ENCODE measurements at regions not wholly inside any gene's neighbourhood (a gene's known extent, or its start where the extent isn't known, plus 50 kb on each side); places are given as distances from the start of the nearest gene placed in this dataset.

DNA sequence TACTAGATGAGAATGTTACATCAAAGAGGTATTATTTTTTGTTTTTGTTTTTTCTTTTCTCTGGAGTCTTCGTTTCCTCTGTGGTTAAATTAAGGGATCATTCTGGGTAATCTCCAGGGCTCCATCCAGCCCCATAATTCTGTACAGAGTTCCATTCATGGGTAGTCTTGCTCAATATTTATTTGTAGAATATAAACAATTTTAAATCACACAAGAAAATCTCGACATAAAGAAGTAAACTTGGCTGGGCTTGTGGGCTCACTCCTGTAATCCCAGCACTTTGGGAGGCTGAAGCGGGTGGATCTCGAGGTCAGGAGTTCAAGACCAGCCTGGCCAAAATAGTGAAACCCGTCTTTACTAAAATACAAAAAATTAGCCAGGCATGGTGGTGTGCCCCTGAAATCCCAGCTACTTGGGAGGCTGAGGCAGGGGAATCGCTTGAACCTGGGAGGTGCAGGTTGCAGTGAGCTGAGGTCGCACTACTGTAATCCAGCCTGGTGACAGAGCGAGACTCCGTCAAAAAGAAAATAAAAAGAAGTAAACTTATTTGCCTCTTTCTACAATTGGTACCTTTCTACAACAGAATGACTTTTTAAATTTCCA is 166.8 kb upstream of the TGFBR2 start:
- ChIA-PET CTCF (interaction anchor here (1.3 kb wide), 1 partner anchor 241 kb away, joined by 3 read pairs; no protein-coding TSS in a partner anchor), POLR2A (no interaction called here)
- TF ChIP-seq, protein P1, sequence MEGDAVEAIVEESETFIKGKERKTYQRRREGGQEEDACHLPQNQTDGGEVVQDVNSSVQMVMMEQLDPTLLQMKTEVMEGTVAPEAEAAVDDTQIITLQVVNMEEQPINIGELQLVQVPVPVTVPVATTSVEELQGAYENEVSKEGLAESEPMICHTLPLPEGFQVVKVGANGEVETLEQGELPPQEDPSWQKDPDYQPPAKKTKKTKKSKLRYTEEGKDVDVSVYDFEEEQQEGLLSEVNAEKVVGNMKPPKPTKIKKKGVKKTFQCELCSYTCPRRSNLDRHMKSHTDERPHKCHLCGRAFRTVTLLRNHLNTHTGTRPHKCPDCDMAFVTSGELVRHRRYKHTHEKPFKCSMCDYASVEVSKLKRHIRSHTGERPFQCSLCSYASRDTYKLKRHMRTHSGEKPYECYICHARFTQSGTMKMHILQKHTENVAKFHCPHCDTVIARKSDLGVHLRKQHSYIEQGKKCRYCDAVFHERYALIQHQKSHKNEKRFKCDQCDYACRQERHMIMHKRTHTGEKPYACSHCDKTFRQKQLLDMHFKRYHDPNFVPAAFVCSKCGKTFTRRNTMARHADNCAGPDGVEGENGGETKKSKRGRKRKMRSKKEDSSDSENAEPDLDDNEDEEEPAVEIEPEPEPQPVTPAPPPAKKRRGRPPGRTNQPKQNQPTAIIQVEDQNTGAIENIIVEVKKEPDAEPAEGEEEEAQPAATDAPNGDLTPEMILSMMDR (IDR thresholded peaks at IDR 0.05; ENCODE audit: insufficient read depth, low read length, missing control alignments), result no peak
- H3K4me3 ChIP-seq (ENCODE audit: low read depth, low read length), result no peak overlapping the region
- no peak for DNase-seq (ENCODE audit: low read depth, low spot score)

DNA sequence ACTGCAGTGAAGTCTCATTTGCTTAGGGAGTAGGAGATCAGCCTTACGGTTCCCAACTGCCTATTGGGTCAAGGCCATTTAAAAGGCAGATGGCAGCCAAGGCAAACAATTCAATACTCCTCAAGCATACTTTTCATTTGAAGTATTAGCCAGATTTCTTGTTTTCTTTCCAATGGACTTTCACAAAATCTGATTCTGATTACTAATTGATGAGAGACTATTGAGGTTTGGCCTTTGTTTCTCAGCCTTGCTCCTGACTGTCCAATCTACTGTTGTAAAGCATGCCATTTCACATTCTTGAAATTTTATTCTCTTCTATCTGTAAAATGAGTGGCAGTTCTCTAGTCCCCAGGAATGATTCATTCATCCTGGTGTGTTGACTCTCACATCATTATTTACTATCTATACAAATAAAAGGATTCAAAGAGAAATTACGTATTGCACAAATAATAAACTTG is 166.2 kb upstream of the TGFBR2 start:
- POLR2A ChIA-PET, result no interaction called here
- CTCF ChIA-PET, result interaction anchor here (1.3 kb wide), 1 partner anchor 242 kb away, joined by 3 read pairs; no protein-coding TSS in a partner anchor
- H3K4me3 ChIP-seq (ENCODE audit: low read depth, low read length), result no peak overlapping the region
- TF ChIP-seq, protein P1 (IDR thresholded peaks at IDR 0.05; ENCODE audit: insufficient read depth, low read length, missing control alignments), result no peak
- DNase-seq (ENCODE audit: low read depth, low spot score), result no peak

DNA sequence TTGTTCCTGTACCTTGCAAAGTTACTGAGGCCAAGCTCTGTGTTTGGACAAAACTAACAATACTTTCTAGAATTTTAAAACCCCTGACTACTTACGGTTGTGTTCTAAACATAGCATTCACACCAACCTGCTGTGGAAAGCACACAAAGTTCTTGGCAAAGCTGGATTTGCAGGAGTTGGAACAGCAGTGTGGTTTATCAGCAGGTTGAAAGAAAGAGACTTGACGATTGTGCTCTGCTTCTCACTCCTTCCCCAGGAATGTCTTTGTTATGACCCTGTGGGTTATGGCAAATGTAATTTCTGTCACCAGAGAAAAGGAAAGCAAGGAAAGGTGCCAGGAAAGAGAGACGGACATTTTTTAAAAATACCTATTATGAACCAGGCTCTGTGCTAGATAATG is 165.5 kb upstream of the TGFBR2 start:
- no peak for DNase-seq (ENCODE audit: low read depth, low spot score)
- TF ChIP-seq, protein P1 (IDR thresholded peaks at IDR 0.05; ENCODE audit: insufficient read depth, low read length, missing control alignments), result no peak
- ChIA-PET POLR2A (no interaction called here), CTCF (interaction anchor here (1.4 kb wide), 1 partner anchor 242 kb away, joined by 5 read pairs; no protein-coding TSS in a partner anchor)
- H3K4me3 ChIP-seq (ENCODE audit: low read depth, low read length), result no peak overlapping the region

DNA sequence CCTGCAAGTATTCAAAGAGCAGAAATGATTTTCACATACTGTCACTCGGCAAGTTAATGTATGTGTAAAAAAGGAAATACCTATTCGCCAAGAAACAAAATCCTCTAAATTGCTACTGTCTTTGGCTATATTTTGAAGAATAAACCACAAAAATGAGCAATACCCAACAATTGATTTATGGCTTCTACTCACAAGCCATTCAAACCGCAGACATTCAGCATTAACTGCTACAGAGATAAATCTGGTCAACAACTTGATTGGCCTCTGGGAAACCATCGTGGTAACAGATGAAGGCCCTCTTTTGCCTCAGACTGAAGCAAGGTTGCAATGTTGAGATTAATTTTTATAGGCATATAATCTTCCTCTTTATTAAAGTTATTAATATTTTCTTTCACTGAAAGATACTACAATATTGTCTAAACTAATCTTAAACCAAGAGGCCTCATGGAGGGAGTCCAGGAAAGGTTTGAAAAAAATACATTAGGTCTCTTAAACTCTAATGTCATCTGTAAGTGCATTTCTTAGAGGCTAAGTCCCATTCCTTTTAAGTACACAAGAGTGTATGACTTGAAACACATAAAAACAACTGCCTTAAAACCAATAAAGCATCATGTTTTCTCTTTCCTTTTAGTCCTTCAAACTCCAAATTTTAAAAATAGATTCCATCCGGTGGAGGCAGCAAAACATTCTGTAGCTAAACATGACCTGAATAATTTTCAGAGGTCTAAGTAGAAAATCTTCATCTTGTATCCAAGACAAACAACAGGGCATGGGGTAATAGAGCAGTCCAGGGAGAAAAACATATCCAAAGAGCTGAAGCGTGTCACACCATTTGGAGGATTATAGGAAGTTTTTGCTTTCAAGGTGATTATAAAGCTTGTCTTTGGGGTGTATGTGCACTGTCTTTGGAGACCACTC is 162.4 kb upstream of the TGFBR2 start:
- CTCF ChIA-PET, result interaction anchor here (0.6 to 0.9 kb wide), 2 partner anchors 18 to 60 kb away, joined by 3 read pairs; no protein-coding TSS in a partner anchor
- TF ChIP-seq, protein P1 (IDR thresholded peaks at IDR 0.05; ENCODE audit: insufficient read depth, low read length, missing control alignments), result no peak
- H3K4me3 ChIP-seq (ENCODE audit: low read depth, low read length), result no peak overlapping the region
- DNase-seq (ENCODE audit: low read depth, low spot score), result no peak
- POLR2A ChIA-PET, result no interaction called here

DNA sequence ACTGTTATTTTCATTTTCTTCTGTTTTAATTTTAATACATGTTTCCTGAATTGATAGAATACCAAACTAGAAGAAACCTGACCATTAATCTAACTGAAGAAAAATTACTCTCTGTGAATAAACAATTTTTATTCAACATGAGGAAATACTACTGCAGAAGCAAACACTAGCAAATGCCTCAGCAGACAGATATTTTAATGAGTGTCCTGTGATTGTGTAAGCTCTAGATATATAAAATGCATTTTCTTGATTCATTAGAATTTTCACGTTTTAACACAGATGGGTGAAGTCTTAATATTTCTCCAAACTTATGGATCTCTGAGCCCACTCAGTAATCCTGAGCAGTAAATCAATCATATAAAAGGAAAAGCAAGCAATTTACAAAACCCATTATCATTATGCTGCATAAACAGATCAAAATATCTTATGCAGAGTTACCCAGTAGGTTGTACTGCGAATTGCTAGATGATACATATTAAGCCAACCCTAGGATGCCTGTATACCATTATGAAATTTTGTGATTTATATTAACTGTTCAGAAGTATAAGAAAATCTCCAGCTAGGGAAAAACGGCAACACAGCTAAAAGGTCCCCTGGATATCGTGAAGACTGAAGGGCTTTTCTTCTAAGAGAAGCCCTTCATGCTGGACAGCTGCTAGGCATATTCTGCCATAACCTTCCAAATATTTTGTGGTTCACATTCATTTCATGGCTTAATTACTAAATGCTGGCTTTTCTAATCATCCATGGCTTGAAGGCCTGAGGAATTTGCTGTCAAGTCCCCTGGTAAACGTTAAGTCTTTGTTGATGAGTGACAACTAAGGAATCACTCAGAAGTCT is 157.7 kb upstream of the TGFBR2 start:
- DNase-seq (ENCODE audit: low read depth, low spot score), result no peak
- ChIA-PET CTCF (interaction anchor here (0.8 to 1.6 kb wide), 4 partner anchors 8 to 250 kb away, joined by 3 to 6 read pairs (median 4); no protein-coding TSS in a partner anchor), POLR2A (no interaction called here)
- H3K4me3 ChIP-seq (ENCODE audit: low read depth, low read length), result no peak overlapping the region
- TF ChIP-seq, protein P1 (IDR thresholded peaks at IDR 0.05; ENCODE audit: insufficient read depth, low read length, missing control alignments), result no peak
